Activated naive CD4-positive, alpha-beta T cell treated with anti-CD3 and anti-CD28 coated beads, Interleukin-2, amount 10 ng/mL, durations not matched to agents 7 days and 5 days (primary cell): ENCODE measurements at regions not wholly inside any gene's neighbourhood (a gene's known extent, or its start where the extent isn't known, plus 50 kb on each side); places are given as distances from the start of the nearest gene placed in this dataset.

Source experiments
- CTCF ChIA-PET: fragments of 350-600 bp; sonication (Branson Sonifier 250); formaldehyde crosslinking; loops from one replicate; lab custom pipeline; 2021; ENCODE audit warnings: antibody characterized with exemption; lab: Charles Lee
- DNase-seq: peaks from one replicate; pipeline ENCODE4 v3.0.0-alpha.2; 2020
- H3K27ac Mint-ChIP-seq: one replicate; pipeline ENCODE4 v1.8.0; 2021; ENCODE audit warnings: mild to moderate bottlenecking, moderate library complexity, mixed read lengths
- H3K27me3 Mint-ChIP-seq: one replicate; pipeline ENCODE4 v1.8.0; 2021; ENCODE audit warnings: mild to moderate bottlenecking, mixed read lengths
- H3K36me3 Mint-ChIP-seq: one replicate; pipeline ENCODE4 v1.8.0; 2021; ENCODE audit warnings: mixed read lengths
- H3K4me1 Mint-ChIP-seq: one replicate; pipeline ENCODE4 v1.8.0; 2021; ENCODE audit warnings: mixed read lengths
- H3K4me3 Mint-ChIP-seq: one replicate; pipeline ENCODE4 v1.8.0; 2021; ENCODE audit warnings: mild to moderate bottlenecking, moderate library complexity, mixed read lengths
- H3K9me3 Mint-ChIP-seq: one replicate; pipeline ENCODE4 v1.8.0; 2021; ENCODE audit warnings: mixed read lengths

DNA sequence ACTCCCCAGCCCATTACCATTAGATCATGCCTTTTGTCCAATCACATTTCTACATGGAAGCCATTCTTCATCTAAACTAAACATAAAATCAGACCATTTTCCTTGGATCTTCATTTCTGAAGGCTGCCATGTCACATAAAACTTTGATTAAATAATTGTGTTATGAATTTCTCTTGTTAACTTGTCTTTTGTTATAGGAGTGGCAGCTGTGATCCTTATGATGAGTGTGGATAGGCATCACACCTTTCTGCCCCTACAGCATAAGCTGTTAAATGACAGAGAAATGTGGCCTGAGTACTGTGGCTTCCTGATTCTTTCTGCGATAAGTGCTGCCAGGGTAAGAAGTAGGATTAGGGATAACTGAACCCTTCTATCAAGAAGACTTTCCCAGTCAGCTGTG, 247.1 kb upstream of the MOCS1 start:
- CTCF ChIA-PET, result no interaction called here
- Mint-ChIP-seq H3K27me3 (peaks cover 4% of the 10 kb centered on the region), H3K4me3 (no peak overlapping the region)

GRCh38 chr6:40180271-40180670, 246.0 kb upstream of the MOCS1 start:
- Mint-ChIP-seq H3K27ac (no peak overlapping the region), H3K27me3 (peaks cover 4% of the 10 kb centered on the region), H3K4me1 (no peaks in the 10 kb centered on the region), H3K36me3 (no peaks in the 10 kb centered on the region), H3K9me3 (peaks cover 17% of the 10 kb centered on the region), H3K4me3 (no peak overlapping the region)
- no peak for DNase-seq
- CTCF ChIA-PET, result no interaction called here

More for the DNA sequence above, 247.1 kb upstream of the MOCS1 start:
- no peaks in the 10 kb centered on the region for H3K36me3 Mint-ChIP-seq
- H3K9me3 Mint-ChIP-seq, result peaks cover 17% of the 10 kb centered on the region
- no peaks in the 10 kb centered on the region for H3K4me1 Mint-ChIP-seq
- DNase-seq, result no peak
- no peak overlapping the region for H3K27ac Mint-ChIP-seq

- no peaks in the 10 kb centered on the region for H3K36me3 Mint-ChIP-seq
- CTCF ChIA-PET, result no interaction called here
- no peak overlapping the region for H3K27ac Mint-ChIP-seq
- no peak for DNase-seq
- H3K4me3 Mint-ChIP-seq, result no peak overlapping the region
- peaks cover 17% of the 10 kb centered on the region for H3K9me3 Mint-ChIP-seq
- peaks cover 4% of the 10 kb centered on the region for H3K27me3 Mint-ChIP-seq
- H3K4me1 Mint-ChIP-seq, result no peaks in the 10 kb centered on the region
Observed at GRCh38 chr6:40179496-40179895, 245.2 kb upstream of the MOCS1 start.

GRCh38 chr6:40177598-40177997, 243.3 kb upstream of the MOCS1 start:
- Mint-ChIP-seq H3K27me3 (peaks cover 4% of the 10 kb centered on the region), H3K4me3 (no peak overlapping the region), H3K27ac (no peak overlapping the region), H3K9me3 (peaks cover 2% of the 10 kb centered on the region), H3K4me1 (no peaks in the 10 kb centered on the region), H3K36me3 (no peaks in the 10 kb centered on the region)
- CTCF ChIA-PET, result no interaction called here
- no peak for DNase-seq

DNA sequence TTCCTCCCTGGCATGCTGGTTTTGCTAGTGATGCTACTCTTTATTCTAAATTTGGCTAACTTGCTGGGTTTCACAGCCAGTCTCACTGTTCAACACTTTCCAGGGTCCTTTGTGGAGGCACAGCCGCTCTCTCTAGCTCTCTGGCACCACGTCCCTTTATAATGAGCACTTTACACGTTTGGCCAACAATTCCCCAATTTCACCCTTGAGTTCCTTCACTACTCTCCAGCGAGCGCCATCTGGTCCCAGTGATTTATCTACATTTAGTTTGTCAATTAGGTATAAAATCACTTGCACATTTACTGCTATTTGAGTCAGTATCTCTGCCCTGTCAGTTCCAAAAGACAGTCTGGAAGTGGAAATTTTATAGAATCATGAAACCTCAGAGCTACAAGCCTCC, 241.9 kb upstream of the MOCS1 start:
- Mint-ChIP-seq H3K27me3 (peaks cover 4% of the 10 kb centered on the region), H3K27ac (no peak overlapping the region), H3K36me3 (no peaks in the 10 kb centered on the region), H3K9me3 (no peaks in the 10 kb centered on the region), H3K4me3 (no peak overlapping the region), H3K4me1 (no peaks in the 10 kb centered on the region)
- CTCF ChIA-PET, result no interaction called here
- DNase-seq, result no peak

DNA sequence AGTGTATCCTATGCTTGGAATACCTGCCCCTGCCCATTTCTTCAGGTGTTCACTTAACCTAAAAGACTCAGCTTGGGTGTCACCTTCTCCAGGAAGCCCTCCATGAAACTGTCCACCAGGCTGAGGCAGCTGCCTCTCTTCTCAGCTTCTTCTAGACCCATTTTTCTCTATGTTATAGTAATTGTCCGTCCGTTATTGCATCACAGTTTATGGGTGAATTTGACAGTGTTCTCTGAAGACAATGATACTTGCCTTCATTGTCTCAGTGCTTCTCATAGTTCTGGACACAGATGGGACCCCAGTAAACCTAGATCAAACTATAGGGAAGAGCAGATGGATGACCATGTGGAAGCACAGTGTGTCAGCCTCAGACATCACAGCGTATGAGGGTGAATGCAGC, 238.0 kb upstream of the MOCS1 start:
- CTCF ChIA-PET, result no interaction called here
- H3K27me3 Mint-ChIP-seq, result peaks cover 8% of the 10 kb centered on the region
- H3K4me1 Mint-ChIP-seq, result no peaks in the 10 kb centered on the region
- no peaks in the 10 kb centered on the region for H3K36me3 Mint-ChIP-seq
- no peaks in the 10 kb centered on the region for H3K9me3 Mint-ChIP-seq
- H3K27ac Mint-ChIP-seq, result no peak overlapping the region
- DNase-seq, result no peak
- H3K4me3 Mint-ChIP-seq, result no peak overlapping the region

GRCh38 chr6:40171343-40171742, 237.1 kb upstream of the MOCS1 start:
- Mint-ChIP-seq H3K9me3 (no peaks in the 10 kb centered on the region), H3K27me3 (peaks cover 4% of the 10 kb centered on the region), H3K27ac (no peak overlapping the region), H3K36me3 (no peaks in the 10 kb centered on the region), H3K4me1 (no peaks in the 10 kb centered on the region), H3K4me3 (no peak overlapping the region)
- DNase-seq, result no peak
- CTCF ChIA-PET, result no interaction called here

DNA sequence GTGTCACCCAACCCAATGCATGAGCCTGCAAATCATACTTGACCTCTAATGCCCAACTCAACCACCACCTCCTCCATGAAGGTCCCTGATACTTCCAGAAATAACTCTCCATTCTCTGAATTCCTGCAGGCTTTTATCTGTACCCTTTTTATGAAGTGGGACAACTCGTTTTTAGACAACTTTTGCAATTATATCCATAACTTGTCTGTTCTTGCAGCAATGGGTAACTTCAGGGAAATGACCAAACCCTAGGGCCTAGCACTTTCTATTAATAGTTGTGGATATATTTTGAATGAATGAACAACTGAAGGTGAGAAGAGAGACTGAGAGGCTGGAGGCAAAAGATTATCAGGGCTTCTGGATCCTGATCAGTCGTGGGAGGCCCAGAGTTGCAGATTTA, 236.6 kb upstream of the MOCS1 start:
- no peak for DNase-seq
- Mint-ChIP-seq H3K27ac (no peak overlapping the region), H3K4me3 (no peak overlapping the region), H3K9me3 (peaks cover 2% of the 10 kb centered on the region), H3K27me3 (peaks cover 4% of the 10 kb centered on the region), H3K4me1 (no peaks in the 10 kb centered on the region), H3K36me3 (no peaks in the 10 kb centered on the region)
- CTCF ChIA-PET, result no interaction called here

DNA sequence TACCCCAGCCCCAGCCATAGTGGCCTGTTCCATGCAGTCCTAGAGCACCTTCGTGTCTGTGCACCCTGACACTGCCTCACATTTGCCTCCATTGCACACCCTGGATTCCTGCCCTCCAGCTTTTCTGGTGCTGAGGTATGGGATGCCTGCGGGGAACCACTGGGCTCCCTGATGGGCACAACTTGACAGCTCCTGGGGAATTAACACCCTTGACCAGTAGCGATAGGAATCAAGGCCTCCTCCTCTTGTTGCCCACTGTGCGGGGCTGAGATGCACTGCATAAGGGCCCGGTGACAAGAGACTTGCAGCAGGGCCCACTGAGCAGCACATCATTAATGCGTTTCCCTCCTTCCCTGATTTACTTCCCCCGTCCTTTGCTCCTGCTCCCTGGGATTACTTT, 235.6 kb upstream of the MOCS1 start:
- Mint-ChIP-seq H3K27me3 (peaks cover 4% of the 10 kb centered on the region), H3K4me3 (no peak overlapping the region), H3K9me3 (peaks cover 2% of the 10 kb centered on the region), H3K27ac (no peak overlapping the region), H3K4me1 (no peaks in the 10 kb centered on the region), H3K36me3 (no peaks in the 10 kb centered on the region)
- no peak for DNase-seq
- CTCF ChIA-PET, result no interaction called here

GRCh38 chr6:40166963-40167362, 232.7 kb upstream of the MOCS1 start:
- CTCF ChIA-PET, result no interaction called here
- peaks cover 2% of the 10 kb centered on the region for H3K9me3 Mint-ChIP-seq
- H3K4me1 Mint-ChIP-seq, result no peaks in the 10 kb centered on the region
- H3K27ac Mint-ChIP-seq, result no peak overlapping the region
- no peaks in the 10 kb centered on the region for H3K36me3 Mint-ChIP-seq
- no peak overlapping the region for H3K4me3 Mint-ChIP-seq
- H3K27me3 Mint-ChIP-seq, result peaks cover 4% of the 10 kb centered on the region
- no peak for DNase-seq

- Mint-ChIP-seq H3K27me3 (peaks cover under 1% of the 10 kb centered on the region), H3K27ac (no peak overlapping the region), H3K4me3 (no peak overlapping the region), H3K4me1 (no peaks in the 10 kb centered on the region), H3K36me3 (no peaks in the 10 kb centered on the region), H3K9me3 (peaks cover 2% of the 10 kb centered on the region)
- CTCF ChIA-PET, result no interaction called here
- DNase-seq, result no peak
Observed at GRCh38 chr6:40165036-40165709, 230.9 kb upstream of the MOCS1 start.

- DNase-seq, result no peak
- CTCF ChIA-PET, result no interaction called here
- no peaks in the 10 kb centered on the region for H3K36me3 Mint-ChIP-seq
- H3K27me3 Mint-ChIP-seq, result no peaks in the 10 kb centered on the region
- H3K4me3 Mint-ChIP-seq, result no peak overlapping the region
- no peaks in the 10 kb centered on the region for H3K4me1 Mint-ChIP-seq
- H3K27ac Mint-ChIP-seq, result no peak overlapping the region
- H3K9me3 Mint-ChIP-seq, result peaks cover 2% of the 10 kb centered on the region
Observed at GRCh38 chr6:40164345-40164755, 230.1 kb upstream of the MOCS1 start.

DNA sequence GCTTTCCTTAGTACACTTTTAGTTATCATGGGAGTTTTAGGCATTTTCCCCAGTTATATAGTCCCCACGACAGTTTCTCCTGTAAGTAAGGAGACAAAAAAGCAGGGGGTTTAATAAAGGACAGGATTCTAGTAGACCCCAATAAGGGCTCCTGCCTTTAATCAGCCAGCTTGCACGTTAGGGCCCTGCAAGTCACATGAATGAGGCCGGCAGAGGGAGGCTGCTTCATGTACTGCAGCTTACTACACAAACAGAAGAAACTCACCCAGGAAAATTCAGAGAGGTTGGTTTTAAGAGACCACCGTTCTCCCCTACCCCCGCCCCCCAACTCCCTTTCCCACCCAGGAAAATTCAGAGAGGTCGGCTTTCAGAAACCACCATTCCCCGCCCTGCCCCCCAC, 229.7 kb upstream of the MOCS1 start:
- Mint-ChIP-seq H3K9me3 (peaks cover 2% of the 10 kb centered on the region), H3K4me3 (no peak overlapping the region), H3K36me3 (no peaks in the 10 kb centered on the region), H3K27me3 (no peaks in the 10 kb centered on the region), H3K27ac (no peak overlapping the region), H3K4me1 (no peaks in the 10 kb centered on the region)
- no peak for DNase-seq
- CTCF ChIA-PET, result no interaction called here

GRCh38 chr6:40162074-40162473, 227.8 kb upstream of the MOCS1 start:
- CTCF ChIA-PET, result no interaction called here
- H3K36me3 Mint-ChIP-seq, result no peaks in the 10 kb centered on the region
- H3K4me3 Mint-ChIP-seq, result no peak overlapping the region
- no peak overlapping the region for H3K27ac Mint-ChIP-seq
- H3K4me1 Mint-ChIP-seq, result no peaks in the 10 kb centered on the region
- DNase-seq, result no peak
- no peaks in the 10 kb centered on the region for H3K27me3 Mint-ChIP-seq
- peaks cover 2% of the 10 kb centered on the region for H3K9me3 Mint-ChIP-seq

DNA sequence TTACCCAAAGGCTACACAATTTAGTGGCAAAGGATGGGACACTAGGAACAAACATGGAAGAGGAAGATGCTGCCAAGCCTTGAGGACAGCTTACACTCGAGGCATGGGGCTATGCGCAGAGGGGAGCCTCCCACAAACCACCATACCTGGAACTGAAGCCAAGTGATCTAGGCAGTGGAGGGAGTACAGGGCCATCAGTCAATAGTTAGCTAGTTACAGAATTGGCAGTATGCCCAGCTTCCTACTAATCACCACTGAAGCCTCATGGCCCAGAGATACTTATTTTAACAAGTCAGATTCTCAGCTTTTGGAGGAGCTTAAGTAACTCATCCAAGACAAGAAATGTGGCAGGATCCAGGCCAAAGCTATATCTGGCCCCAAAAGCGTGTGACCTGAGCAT, 226.6 kb upstream of the MOCS1 start:
- H3K36me3 Mint-ChIP-seq, result no peaks in the 10 kb centered on the region
- CTCF ChIA-PET, result no interaction called here
- H3K4me1 Mint-ChIP-seq, result no peaks in the 10 kb centered on the region
- no peaks in the 10 kb centered on the region for H3K27me3 Mint-ChIP-seq
- no peak for DNase-seq
- no peak overlapping the region for H3K27ac Mint-ChIP-seq
- H3K4me3 Mint-ChIP-seq, result no peak overlapping the region
- no peaks in the 10 kb centered on the region for H3K9me3 Mint-ChIP-seq

GRCh38 chr6:40159865-40160264, 225.6 kb upstream of the MOCS1 start:
- Mint-ChIP-seq H3K9me3 (no peaks in the 10 kb centered on the region), H3K27ac (no peak overlapping the region), H3K4me1 (no peaks in the 10 kb centered on the region), H3K4me3 (no peak overlapping the region), H3K27me3 (no peaks in the 10 kb centered on the region), H3K36me3 (no peaks in the 10 kb centered on the region)
- DNase-seq, result no peak
- CTCF ChIA-PET, result no interaction called here
